HCT116 (cell line): ENCODE measurements at regions not wholly inside any gene's neighbourhood (a gene's known extent, or its start where the extent isn't known, plus 50 kb on each side); places are given as distances from the start of the nearest gene placed in this dataset.

ENCODE experiments used
- ATAC-seq: fragments of 200-7000 bp; cut with Tn5 transposase; 2 replicates; pipeline ENCODE4 v1.9.1; 2020; ENCODE audit warnings: mild to moderate bottlenecking, moderate library complexity
- BruUV-seq: library from RNA; stranded (reverse); fragments of 400-500 nt; replicated peaks from 2 replicates; lab custom pipeline; 2021; lab: Mats Ljungman, UMichigan
- CTCF ChIA-PET: fragments of 300-600 bp; sonication (Branson Sonifier 250); formaldehyde crosslinking; loops from one replicate; lab custom pipeline; 2021; ENCODE audit warnings: antibody characterized with exemption; lab: Charles Lee
- POLR2A ChIA-PET: fragments of 300-600, 350-600 bp; sonication (Branson Sonifier 250); formaldehyde crosslinking; loops from one replicate; lab custom pipeline; 2021; ENCODE audit warnings: antibody characterized with exemption; lab: Charles Lee
- RAD21 ChIA-PET, 2 experiments: fragments of 300-600 bp; sonication (Branson Sonifier 250); formaldehyde crosslinking; loops; one replicate each; lab custom pipeline; 2023; ENCODE audit warnings: low total read pairs in 2 of 2; ENCODE audit not compliant: uncharacterized antibody in 2 of 2, unreplicated experiment in 2 of 2, low non-redundant PET in 1 of 2; lab: Charles Lee
- DNase-seq: peaks from one replicate; pipeline ENCODE4 v3.0.0-alpha.2; 2010; ENCODE audit warnings: low read depth, low spot score
- H2AFZ ChIP-seq: fragments of 200-600 bp; shearing (Covaris generic), sonication (generic); 2 replicates; pipeline ENCODE4 v1.6.1; 2017; ENCODE audit warnings: low read depth, mixed run types, mixed read lengths, antibody characterized with exemption, low read length; ENCODE audit not compliant: poor library complexity, severe bottlenecking
- H3K27ac ChIP-seq: 2 replicates; pipeline ENCODE4 v1.5.1; 2012; ENCODE audit warnings: low read depth, low read length
- H3K27me3 ChIP-seq: fragments of 200-600 bp; sonication (generic); 2 replicates; pipeline ENCODE4 v1.6.1; 2016; ENCODE audit warnings: mixed run types, low read length, mixed read lengths; ENCODE audit not compliant: insufficient read depth
- H3K36me3 ChIP-seq, 2 experiments: fragments of 200-500 bp in 1 of 2; fragments of 200-600 bp in 1 of 2; sonication (Bioruptor generic) in 1 of 2; sonication (generic) in 1 of 2; 2 replicates each; pipeline versions ENCODE4 v1.5.1 to v1.6.1; 2014 to 2016; ENCODE audit warnings: low read length in 2 of 2, inconsistent platforms in 1 of 2, mixed read lengths in 1 of 2, mixed run types in 1 of 2; ENCODE audit not compliant: insufficient read depth in 2 of 2, control insufficient read depth in 1 of 2
- H3K4me1 ChIP-seq, 2 experiments: fragments of 200-600 bp in 1 of 2; sonication (generic) in 1 of 2; 2 replicates each; pipeline versions ENCODE4 v1.5.1 to v1.6.1; 2012 to 2017; ENCODE audit warnings: low read length in 2 of 2, inconsistent platforms in 1 of 2, mild to moderate bottlenecking in 1 of 2, mixed read lengths in 1 of 2, mixed run types in 1 of 2, moderate library complexity in 1 of 2; ENCODE audit not compliant: insufficient read depth in 2 of 2, control insufficient read depth in 1 of 2
- H3K4me2 ChIP-seq: fragments of 200-600 bp; sonication (generic); 2 replicates; pipeline ENCODE4 v1.6.1; 2017; ENCODE audit warnings: mixed run types, low read length, mixed read lengths
- H3K4me3 ChIP-seq, 2 experiments: fragments of 200-600 bp in 1 of 2; sonication (generic) in 1 of 2; replicated peaks in 1 of 2; 2 replicates each; pipeline ENCODE4 v1.5.1; 2011 to 2016; ENCODE audit warnings: low read length in 2 of 2, control low read depth in 1 of 2, low read depth in 1 of 2, mild to moderate bottlenecking in 1 of 2, mixed read lengths in 1 of 2, mixed run types in 1 of 2
- H3K79me2 ChIP-seq: fragments of 200-600 bp; sonication (generic); 2 replicates; pipeline ENCODE4 v1.6.1; 2017; ENCODE audit warnings: mild to moderate bottlenecking, mixed run types, low read length, moderate library complexity, mixed read lengths; ENCODE audit not compliant: insufficient read depth
- H3K9ac ChIP-seq: fragments of 200-600 bp; sonication (generic); 2 replicates; pipeline ENCODE4 v1.6.1; 2016; ENCODE audit warnings: low read length, mixed read lengths
- H3K9me2 ChIP-seq: fragments of 200-600 bp; sonication (generic), shearing (Covaris generic); 2 replicates; pipeline ENCODE4 v1.6.1; 2017; ENCODE audit warnings: mixed run types, mild to moderate bottlenecking, moderate library complexity; ENCODE audit not compliant: insufficient read depth
- H3K9me3 ChIP-seq, 2 experiments: fragments of 200-500 bp in 1 of 2; fragments of 200-600 bp in 1 of 2; sonication (Bioruptor generic) in 1 of 2; sonication (generic) in 1 of 2; 2 replicates each; pipeline ENCODE4 v1.6.1; 2014 to 2017; ENCODE audit warnings: low read length in 2 of 2, mixed read lengths in 2 of 2, inconsistent platforms in 1 of 2, low read depth in 1 of 2, mild to moderate bottlenecking in 1 of 2, mixed run types in 1 of 2, moderate library complexity in 1 of 2; ENCODE audit not compliant: control insufficient read depth in 1 of 2, insufficient read depth in 1 of 2
- H4K20me1 ChIP-seq: fragments of 200-600 bp; sonication (generic), shearing (Covaris generic); 2 replicates; pipeline ENCODE4 v1.6.1; 2017; ENCODE audit warnings: mixed run types, mild to moderate bottlenecking, moderate library complexity; ENCODE audit not compliant: insufficient read depth
- EGR1 ChIP-seq: IDR thresholded peaks from 2 replicates; pipeline ENCODE4 v1.6.1; 2012; ENCODE audit warnings: low read depth
- FOSL1 ChIP-seq: IDR thresholded peaks from 2 replicates; pipeline ENCODE4 v1.6.1; 2012; ENCODE audit warnings: low read depth
- JUND ChIP-seq: IDR thresholded peaks from 2 replicates; pipeline ENCODE4 v1.6.1; 2012
- POLR2AphosphoS5 ChIP-seq: IDR thresholded peaks from 2 replicates; pipeline ENCODE4 v1.6.1; 2011; ENCODE audit warnings: mild to moderate bottlenecking, low read depth, low read length, moderate library complexity
- SIN3A ChIP-seq: IDR thresholded peaks from 2 replicates; pipeline ENCODE4 v1.6.1; 2012; ENCODE audit warnings: low read depth
- SP1 ChIP-seq: IDR thresholded peaks from 2 replicates; pipeline ENCODE4 v1.6.1; 2012; ENCODE audit warnings: low read depth
- SRF ChIP-seq: IDR thresholded peaks from 2 replicates; pipeline ENCODE4 v1.6.1; 2012; ENCODE audit warnings: low read depth
- intact Hi-C: fragments of 100-400 bp; cut with micrococcal nuclease; formaldehyde crosslinking; loops from 2 replicates; pipeline ENCODE4 v1.10.0; 2022
- TF ChIP-seq, protein P1 (sequence below): IDR thresholded peaks from 2 replicates; pipeline ENCODE4 v1.6.1; 2012; ENCODE audit warnings: low read depth
- TF ChIP-seq, protein P2 (sequence below): IDR thresholded peaks from 2 replicates; pipeline ENCODE4 v1.6.1; 2012
- TF ChIP-seq, protein P3 (sequence below), 3 experiments: fragments of 200-600 bp in 1 of 3; sonication (generic) in 1 of 3; IDR thresholded peaks in 2 of 3; conservative IDR thresholded peaks in 1 of 3; 2 replicates each; pipeline ENCODE4 v1.5.1; 2012 to 2017; ENCODE audit warnings: low read depth in 2 of 3, low read length in 2 of 3, antibody characterized with exemption in 1 of 3, borderline replicate concordance in 1 of 3, control low read depth in 1 of 3, mild to moderate bottlenecking in 1 of 3, mixed read lengths in 1 of 3, mixed run types in 1 of 3, moderate library complexity in 1 of 3; ENCODE audit not compliant: insufficient read depth in 1 of 3
- TF ChIP-seq, protein P4 (sequence below): IDR thresholded peaks from 2 replicates; pipeline ENCODE4 v1.6.1; 2011; ENCODE audit warnings: mild to moderate bottlenecking, low read length, moderate library complexity; ENCODE audit not compliant: insufficient replicate concordance; ENCODE audit errors: extremely low read depth

DNA sequence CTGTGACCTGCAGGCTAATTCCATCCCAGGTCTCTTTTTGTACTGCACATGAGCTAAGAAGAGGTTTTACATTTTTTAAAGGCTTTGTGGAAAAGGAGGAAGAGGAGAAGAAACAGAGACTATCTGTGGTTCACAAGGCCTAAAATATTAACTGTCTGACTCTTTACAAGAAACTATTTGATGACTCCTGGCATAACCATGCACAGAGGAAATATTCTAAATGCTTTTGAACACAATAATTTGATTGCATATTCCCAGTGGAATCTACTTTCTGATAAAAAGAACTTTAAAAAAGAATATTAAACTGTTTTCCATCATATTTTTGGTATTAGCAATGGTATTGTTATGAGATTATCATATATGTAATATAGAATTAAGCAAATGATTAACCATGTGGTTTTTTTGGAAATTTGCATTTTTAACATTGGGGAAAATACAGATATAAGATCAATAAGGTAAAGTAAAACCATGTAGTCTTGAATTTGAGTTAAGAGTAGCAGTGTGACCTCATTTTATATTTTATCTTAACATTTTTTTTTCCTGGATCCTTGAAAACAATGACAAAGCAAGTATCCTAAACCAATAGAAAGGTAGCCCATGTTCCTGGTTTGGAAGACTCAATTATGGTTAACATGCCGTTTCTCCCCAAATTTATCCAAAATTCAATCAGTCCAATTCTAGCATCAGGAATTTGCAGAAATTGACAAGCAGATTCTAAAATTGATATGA is 251.0 kb downstream of the UQCRFS1 start (continued):
- TF ChIP-seq SIN3A (no peak), SRF (no peak), JUND (no peak)
- TF ChIP-seq, protein P1, sequence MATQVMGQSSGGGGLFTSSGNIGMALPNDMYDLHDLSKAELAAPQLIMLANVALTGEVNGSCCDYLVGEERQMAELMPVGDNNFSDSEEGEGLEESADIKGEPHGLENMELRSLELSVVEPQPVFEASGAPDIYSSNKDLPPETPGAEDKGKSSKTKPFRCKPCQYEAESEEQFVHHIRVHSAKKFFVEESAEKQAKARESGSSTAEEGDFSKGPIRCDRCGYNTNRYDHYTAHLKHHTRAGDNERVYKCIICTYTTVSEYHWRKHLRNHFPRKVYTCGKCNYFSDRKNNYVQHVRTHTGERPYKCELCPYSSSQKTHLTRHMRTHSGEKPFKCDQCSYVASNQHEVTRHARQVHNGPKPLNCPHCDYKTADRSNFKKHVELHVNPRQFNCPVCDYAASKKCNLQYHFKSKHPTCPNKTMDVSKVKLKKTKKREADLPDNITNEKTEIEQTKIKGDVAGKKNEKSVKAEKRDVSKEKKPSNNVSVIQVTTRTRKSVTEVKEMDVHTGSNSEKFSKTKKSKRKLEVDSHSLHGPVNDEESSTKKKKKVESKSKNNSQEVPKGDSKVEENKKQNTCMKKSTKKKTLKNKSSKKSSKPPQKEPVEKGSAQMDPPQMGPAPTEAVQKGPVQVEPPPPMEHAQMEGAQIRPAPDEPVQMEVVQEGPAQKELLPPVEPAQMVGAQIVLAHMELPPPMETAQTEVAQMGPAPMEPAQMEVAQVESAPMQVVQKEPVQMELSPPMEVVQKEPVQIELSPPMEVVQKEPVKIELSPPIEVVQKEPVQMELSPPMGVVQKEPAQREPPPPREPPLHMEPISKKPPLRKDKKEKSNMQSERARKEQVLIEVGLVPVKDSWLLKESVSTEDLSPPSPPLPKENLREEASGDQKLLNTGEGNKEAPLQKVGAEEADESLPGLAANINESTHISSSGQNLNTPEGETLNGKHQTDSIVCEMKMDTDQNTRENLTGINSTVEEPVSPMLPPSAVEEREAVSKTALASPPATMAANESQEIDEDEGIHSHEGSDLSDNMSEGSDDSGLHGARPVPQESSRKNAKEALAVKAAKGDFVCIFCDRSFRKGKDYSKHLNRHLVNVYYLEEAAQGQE: no peak
- TF ChIP-seq, protein P2, sequence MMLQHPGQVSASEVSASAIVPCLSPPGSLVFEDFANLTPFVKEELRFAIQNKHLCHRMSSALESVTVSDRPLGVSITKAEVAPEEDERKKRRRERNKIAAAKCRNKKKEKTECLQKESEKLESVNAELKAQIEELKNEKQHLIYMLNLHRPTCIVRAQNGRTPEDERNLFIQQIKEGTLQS: no peak
- TF ChIP-seq, protein P3, sequence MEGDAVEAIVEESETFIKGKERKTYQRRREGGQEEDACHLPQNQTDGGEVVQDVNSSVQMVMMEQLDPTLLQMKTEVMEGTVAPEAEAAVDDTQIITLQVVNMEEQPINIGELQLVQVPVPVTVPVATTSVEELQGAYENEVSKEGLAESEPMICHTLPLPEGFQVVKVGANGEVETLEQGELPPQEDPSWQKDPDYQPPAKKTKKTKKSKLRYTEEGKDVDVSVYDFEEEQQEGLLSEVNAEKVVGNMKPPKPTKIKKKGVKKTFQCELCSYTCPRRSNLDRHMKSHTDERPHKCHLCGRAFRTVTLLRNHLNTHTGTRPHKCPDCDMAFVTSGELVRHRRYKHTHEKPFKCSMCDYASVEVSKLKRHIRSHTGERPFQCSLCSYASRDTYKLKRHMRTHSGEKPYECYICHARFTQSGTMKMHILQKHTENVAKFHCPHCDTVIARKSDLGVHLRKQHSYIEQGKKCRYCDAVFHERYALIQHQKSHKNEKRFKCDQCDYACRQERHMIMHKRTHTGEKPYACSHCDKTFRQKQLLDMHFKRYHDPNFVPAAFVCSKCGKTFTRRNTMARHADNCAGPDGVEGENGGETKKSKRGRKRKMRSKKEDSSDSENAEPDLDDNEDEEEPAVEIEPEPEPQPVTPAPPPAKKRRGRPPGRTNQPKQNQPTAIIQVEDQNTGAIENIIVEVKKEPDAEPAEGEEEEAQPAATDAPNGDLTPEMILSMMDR (IDR thresholded peaks at IDR 0.05 in 2 of 3, conservative IDR thresholded peaks at IDR 0.05 in 1 of 3; ENCODE audit: borderline replicate concordance in 1 of 3, insufficient read depth in 1 of 3, low read depth in 2 of 3, low read length in 2 of 3): no peak

DNA sequence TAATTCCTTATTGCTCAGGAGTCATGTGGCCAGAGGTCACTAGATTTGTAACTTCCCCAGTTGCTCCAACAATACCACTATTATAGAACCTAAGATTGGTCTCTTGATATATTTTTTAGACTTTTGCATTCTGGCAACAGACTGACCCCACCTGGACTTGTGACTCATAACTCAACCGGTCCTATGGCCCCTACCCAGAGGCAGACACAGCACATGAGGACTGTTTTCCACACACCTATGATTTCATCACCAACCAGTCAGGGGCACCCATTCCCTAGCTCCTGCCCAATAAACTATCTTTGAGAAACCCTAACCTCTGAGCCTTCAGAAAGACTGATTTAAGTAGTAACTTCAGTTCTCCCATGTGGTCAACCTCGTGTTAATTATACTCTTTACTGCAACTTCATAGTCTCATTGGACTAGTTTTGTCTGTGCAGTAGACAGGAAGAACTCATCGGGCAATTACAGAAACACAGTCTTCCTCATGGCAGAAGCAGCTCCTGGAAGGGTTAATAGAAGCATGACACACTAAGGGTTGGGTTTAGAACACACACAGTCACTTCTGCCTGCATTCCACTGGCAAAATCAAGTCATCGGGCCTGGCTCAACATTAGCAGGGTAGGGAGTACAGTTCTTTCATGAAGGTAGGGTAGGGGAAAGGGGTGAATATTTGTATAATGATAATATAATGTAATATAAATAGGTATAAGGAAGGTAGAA is 251.8 kb downstream of the UQCRFS1 start:
- Histone ChIP-seq H3K27me3 (no peaks in the 10 kb centered on the region), H3K9me3 (peaks cover 7 to 23% of the 10 kb centered on the region in 2 experiments; a peak in 2 of 4 replicates), H3K79me2 (no peaks in the 10 kb centered on the region), H4K20me1 (no peaks in the 10 kb centered on the region), H3K4me2 (no peak overlapping the region), H3K9ac (no peak overlapping the region), H3K4me3 (no peak overlapping the region), H3K36me3 (no peaks in the 10 kb centered on the region), H3K9me2 (no peaks in the 10 kb centered on the region), H2AFZ (no peak overlapping the region), H3K4me1 (no peaks in the 10 kb centered on the region), H3K27ac (no peak overlapping the region)
- no peak for DNase-seq
- CTCF ChIA-PET: no interaction called here
- POLR2A ChIA-PET: no interaction called here
- RAD21 ChIA-PET: no interaction called here
- ATAC-seq: no peak
- BruUV-seq: no TSS peak
- intact Hi-C loops: no loop called here
- TF ChIP-seq SP1 (no peak), POLR2AphosphoS5 (no peak), FOSL1 (no peak), EGR1 (no peak)
- TF ChIP-seq, protein P2: no peak
- TF ChIP-seq, protein P3 (IDR thresholded peaks at IDR 0.05 in 2 of 3, conservative IDR thresholded peaks at IDR 0.05 in 1 of 3; ENCODE audit: borderline replicate concordance in 1 of 3, insufficient read depth in 1 of 3, low read depth in 2 of 3, low read length in 2 of 3): no peak
- TF ChIP-seq, protein P4, sequence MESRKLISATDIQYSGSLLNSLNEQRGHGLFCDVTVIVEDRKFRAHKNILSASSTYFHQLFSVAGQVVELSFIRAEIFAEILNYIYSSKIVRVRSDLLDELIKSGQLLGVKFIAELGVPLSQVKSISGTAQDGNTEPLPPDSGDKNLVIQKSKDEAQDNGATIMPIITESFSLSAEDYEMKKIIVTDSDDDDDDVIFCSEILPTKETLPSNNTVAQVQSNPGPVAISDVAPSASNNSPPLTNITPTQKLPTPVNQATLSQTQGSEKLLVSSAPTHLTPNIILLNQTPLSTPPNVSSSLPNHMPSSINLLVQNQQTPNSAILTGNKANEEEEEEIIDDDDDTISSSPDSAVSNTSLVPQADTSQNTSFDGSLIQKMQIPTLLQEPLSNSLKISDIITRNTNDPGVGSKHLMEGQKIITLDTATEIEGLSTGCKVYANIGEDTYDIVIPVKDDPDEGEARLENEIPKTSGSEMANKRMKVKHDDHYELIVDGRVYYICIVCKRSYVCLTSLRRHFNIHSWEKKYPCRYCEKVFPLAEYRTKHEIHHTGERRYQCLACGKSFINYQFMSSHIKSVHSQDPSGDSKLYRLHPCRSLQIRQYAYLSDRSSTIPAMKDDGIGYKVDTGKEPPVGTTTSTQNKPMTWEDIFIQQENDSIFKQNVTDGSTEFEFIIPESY: no peak
